ENCODE measurements at regions not wholly inside any gene's neighbourhood (a gene's known extent, or its start where the extent isn't known, plus 50 kb on each side); places are given as distances from the start of the nearest gene placed in this dataset.

DNA sequence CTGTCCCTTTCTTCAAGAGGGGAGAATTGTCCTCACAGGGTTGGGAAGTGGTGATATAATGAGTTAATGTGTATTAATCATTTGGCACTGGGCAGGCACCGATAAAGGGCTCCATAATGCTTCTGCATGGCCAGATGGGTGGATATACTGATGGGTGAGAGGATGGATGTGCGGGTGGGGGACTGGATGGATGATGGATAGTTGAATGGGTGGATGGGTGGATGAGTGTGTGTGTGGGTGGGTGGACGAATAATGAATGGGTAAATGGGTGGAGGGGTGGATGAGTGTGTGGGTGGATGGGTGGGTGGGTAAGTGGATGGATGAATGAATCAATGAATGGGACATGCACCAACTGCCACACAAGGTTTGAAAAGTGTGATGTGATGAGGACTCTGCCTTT is 127.2 kb downstream of the ACKR3 start:
- Histone ChIP-seq H3K36me3 (ENCODE audit: insufficient read depth, low read length) (no peaks in the 10 kb centered on the region), H3K9me3 (ENCODE audit: low read length) (no peaks in the 10 kb centered on the region), H3K4me3 (ENCODE audit: low read depth in 1 of 2, low read length in 2 of 2) (no peak overlapping the region), H3K27ac (ENCODE audit: low read depth, low read length) (no peak overlapping the region), H3K9ac (ENCODE audit: low read length) (no peak overlapping the region), H3K4me1 (ENCODE audit: insufficient read depth, low read length) (no peaks in the 10 kb centered on the region), H3K27me3 (ENCODE audit: control insufficient read depth in 1 of 2, insufficient read depth in 2 of 2, low read length in 2 of 2) (no peaks in the 10 kb centered on the region)

DNA sequence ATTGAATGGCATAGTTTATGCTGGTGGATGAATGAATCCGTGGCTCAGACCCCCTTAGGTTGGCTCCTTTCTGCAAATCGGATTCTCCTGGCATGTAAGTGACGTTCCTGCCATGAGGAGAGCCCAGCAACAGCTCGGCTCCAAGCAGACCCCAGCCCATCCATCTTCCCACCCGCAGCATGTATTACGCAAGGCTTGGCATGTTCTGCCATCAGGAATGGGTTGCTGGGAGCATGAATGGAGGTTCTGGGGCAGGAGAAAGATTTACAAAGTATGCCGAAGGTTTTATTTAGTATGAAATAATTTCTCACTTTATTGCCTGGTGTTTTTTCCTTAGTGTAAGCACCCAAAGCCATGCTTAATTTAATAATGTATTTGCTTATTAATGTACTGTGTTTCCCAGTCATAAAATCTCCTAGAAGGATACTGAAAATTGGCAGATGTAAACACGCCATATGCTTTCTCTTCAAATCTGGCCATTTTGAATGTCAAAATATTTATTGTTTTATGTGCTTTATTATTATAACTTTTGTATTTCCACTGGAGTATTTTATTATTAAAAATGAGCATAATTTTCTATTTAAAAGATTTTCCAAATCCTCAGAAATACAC is 128.5 kb downstream of the ACKR3 start:
- Histone ChIP-seq H3K27me3 (ENCODE audit: control insufficient read depth in 1 of 2, insufficient read depth in 2 of 2, low read length in 2 of 2) (no peaks in the 10 kb centered on the region), H3K27ac (ENCODE audit: low read depth, low read length) (no peak overlapping the region), H3K9me3 (ENCODE audit: low read length) (no peaks in the 10 kb centered on the region), H3K9ac (ENCODE audit: low read length) (no peak overlapping the region), H3K4me3 (ENCODE audit: low read depth in 1 of 2, low read length in 2 of 2) (no peak overlapping the region), H3K36me3 (ENCODE audit: insufficient read depth, low read length) (no peaks in the 10 kb centered on the region), H3K4me1 (ENCODE audit: insufficient read depth, low read length) (no peaks in the 10 kb centered on the region)

DNA sequence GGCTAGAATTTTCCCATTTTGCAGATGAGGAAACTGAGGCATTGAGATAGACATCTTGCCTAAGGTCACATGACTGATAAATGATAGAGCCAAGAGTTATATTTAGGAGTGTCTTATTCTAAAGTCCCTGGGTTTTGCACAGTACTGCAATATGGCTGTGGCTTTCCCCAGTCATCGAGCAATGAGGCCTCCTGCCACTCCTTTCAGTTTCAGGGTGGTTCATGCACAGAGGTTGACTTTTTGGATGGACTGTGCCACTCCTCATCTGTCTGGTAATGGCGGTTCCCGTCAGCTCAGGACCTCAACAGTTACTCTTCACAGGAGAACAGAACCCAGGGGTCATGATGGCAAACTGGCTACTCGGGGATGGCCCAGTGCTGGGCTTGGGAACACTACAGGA is 131.1 kb downstream of the ACKR3 start:
- no peaks in the 10 kb centered on the region for H3K27me3 ChIP-seq (ENCODE audit: control insufficient read depth in 1 of 2, insufficient read depth in 2 of 2, low read length in 2 of 2)
- no peak overlapping the region for H3K27ac ChIP-seq (ENCODE audit: low read depth, low read length)
- no peak overlapping the region for H3K4me3 ChIP-seq (ENCODE audit: low read depth in 1 of 2, low read length in 2 of 2)
- no peaks in the 10 kb centered on the region for H3K36me3 ChIP-seq (ENCODE audit: insufficient read depth, low read length)
- peaks cover 3% of the 10 kb centered on the region for H3K4me1 ChIP-seq (ENCODE audit: insufficient read depth, low read length)
- no peak overlapping the region for H3K9ac ChIP-seq (ENCODE audit: low read length)
- H3K9me3 ChIP-seq (ENCODE audit: low read length), result no peaks in the 10 kb centered on the region

DNA sequence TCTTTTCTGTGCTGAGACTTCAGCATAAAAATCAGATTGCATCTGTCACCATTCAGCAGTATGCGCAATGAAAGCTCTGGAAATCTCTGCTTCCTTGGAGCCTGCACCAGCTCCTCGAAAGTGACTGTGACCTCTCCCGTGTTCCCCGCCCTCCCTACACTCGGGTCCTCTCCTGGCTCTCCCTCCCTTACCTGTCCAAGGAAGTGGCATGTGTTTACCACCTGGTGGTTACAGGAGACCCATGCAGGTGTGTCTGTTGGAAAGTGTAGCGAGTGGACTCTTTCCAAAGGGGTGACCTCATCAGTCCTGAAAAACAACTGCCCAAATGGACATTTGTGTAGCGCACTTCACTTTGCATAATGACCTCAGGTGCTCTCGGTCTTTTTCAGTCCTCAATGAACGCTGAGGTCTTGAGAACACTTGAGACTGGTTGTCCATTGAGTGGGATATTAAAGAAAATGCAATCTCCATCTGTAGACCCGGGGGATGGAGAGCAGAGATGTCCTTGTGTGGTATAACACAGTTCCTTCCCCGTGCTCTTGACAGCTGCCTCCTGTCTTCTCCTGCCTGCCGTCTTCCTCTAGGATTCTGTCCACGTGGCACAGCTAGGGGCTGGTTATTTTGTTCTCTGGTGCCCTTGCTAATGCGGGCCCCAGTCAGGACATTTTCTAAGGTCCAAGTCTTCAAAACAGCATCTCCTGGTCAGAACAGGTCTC is 133.2 kb downstream of the ACKR3 start:
- Histone ChIP-seq H3K9me3 (ENCODE audit: low read length) (no peaks in the 10 kb centered on the region), H3K9ac (ENCODE audit: low read length) (no peak overlapping the region), H3K36me3 (ENCODE audit: insufficient read depth, low read length) (no peaks in the 10 kb centered on the region), H3K4me1 (ENCODE audit: insufficient read depth, low read length) (peaks cover 3% of the 10 kb centered on the region), H3K27me3 (ENCODE audit: control insufficient read depth in 1 of 2, insufficient read depth in 2 of 2, low read length in 2 of 2) (no peaks in the 10 kb centered on the region), H3K27ac (ENCODE audit: low read depth, low read length) (no peak overlapping the region), H3K4me3 (ENCODE audit: low read depth in 1 of 2, low read length in 2 of 2) (no peak overlapping the region)

DNA sequence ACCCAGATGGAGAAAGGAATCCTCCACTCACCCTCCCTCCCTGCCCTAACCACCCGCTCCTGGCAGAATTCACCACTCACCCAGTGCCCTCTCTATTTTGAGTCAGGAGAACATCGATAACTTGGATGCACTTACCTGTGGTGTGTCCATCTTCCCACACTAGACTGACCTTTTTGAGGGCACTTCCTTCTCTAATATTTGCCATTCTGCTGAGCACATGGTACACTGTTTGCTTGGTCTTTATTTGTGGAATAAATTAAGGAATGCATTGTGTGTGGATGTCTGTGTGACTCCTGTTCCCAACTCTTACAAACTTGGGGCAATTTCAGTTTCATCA is 133.7 kb downstream of the ACKR3 start:
- H3K9me3 ChIP-seq (ENCODE audit: low read length), result no peaks in the 10 kb centered on the region
- H3K4me3 ChIP-seq (ENCODE audit: low read depth in 1 of 2, low read length in 2 of 2), result no peak overlapping the region
- no peak overlapping the region for H3K9ac ChIP-seq (ENCODE audit: low read length)
- H3K4me1 ChIP-seq (ENCODE audit: insufficient read depth, low read length), result peaks cover 3% of the 10 kb centered on the region
- no peak overlapping the region for H3K27ac ChIP-seq (ENCODE audit: low read depth, low read length)
- no peaks in the 10 kb centered on the region for H3K36me3 ChIP-seq (ENCODE audit: insufficient read depth, low read length)
- H3K27me3 ChIP-seq (ENCODE audit: control insufficient read depth in 1 of 2, insufficient read depth in 2 of 2, low read length in 2 of 2), result no peaks in the 10 kb centered on the region

DNA sequence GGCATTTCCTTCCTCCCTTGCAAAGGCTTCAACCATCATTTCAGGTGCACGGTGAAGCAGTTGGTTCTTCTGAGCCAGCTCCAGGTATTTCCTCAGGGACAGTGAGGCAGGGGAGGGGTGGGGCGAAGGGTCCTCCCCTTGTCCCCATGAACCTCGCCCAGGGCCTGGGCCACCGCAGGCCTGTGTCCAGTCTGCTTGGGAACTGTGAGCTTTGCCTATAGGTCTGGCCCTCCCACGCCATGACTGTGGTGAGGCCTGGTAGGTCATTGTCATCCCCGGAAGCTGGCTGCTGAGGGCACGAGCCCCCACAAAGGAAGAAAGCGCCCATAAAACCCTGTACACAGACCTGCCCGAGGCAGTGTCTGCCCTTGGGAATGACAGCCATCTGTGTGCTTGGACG is 134.3 kb downstream of the ACKR3 start:
- Histone ChIP-seq H3K4me1 (ENCODE audit: insufficient read depth, low read length) (peaks cover 3% of the 10 kb centered on the region), H3K27ac (ENCODE audit: low read depth, low read length) (no peak overlapping the region), H3K9ac (ENCODE audit: low read length) (no peak overlapping the region), H3K4me3 (ENCODE audit: low read depth in 1 of 2, low read length in 2 of 2) (no peak overlapping the region), H3K36me3 (ENCODE audit: insufficient read depth, low read length) (no peaks in the 10 kb centered on the region), H3K27me3 (ENCODE audit: control insufficient read depth in 1 of 2, insufficient read depth in 2 of 2, low read length in 2 of 2) (no peaks in the 10 kb centered on the region), H3K9me3 (ENCODE audit: low read length) (no peaks in the 10 kb centered on the region)

DNA sequence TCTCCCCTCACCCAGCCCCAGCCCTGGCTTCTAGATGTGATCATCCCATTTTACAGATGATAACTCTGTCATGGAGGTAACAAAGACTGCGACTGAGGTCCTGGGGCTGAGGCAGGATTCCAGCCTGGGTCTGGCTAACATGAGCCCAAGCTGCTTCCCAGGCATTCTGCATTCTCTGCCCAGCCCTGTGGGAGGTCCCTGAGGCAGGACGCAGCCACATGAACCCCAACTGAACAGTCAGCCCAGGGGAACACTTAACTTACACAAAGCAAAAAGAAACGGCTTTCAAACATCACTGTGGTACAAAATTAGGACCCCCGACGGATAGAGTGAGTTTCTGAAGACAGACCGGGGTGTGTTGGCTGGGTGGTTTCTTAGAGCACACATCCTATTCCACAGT is 135.3 kb downstream of the ACKR3 start:
- H3K4me1 ChIP-seq (ENCODE audit: insufficient read depth, low read length), result peaks cover 3% of the 10 kb centered on the region
- H3K36me3 ChIP-seq (ENCODE audit: insufficient read depth, low read length), result no peaks in the 10 kb centered on the region
- H3K9ac ChIP-seq (ENCODE audit: low read length), result no peak overlapping the region
- no peaks in the 10 kb centered on the region for H3K9me3 ChIP-seq (ENCODE audit: low read length)
- H3K27ac ChIP-seq (ENCODE audit: low read depth, low read length), result no peak overlapping the region
- H3K4me3 ChIP-seq (ENCODE audit: low read depth in 1 of 2, low read length in 2 of 2), result no peak overlapping the region
- H3K27me3 ChIP-seq (ENCODE audit: control insufficient read depth in 1 of 2, insufficient read depth in 2 of 2, low read length in 2 of 2), result no peaks in the 10 kb centered on the region

DNA sequence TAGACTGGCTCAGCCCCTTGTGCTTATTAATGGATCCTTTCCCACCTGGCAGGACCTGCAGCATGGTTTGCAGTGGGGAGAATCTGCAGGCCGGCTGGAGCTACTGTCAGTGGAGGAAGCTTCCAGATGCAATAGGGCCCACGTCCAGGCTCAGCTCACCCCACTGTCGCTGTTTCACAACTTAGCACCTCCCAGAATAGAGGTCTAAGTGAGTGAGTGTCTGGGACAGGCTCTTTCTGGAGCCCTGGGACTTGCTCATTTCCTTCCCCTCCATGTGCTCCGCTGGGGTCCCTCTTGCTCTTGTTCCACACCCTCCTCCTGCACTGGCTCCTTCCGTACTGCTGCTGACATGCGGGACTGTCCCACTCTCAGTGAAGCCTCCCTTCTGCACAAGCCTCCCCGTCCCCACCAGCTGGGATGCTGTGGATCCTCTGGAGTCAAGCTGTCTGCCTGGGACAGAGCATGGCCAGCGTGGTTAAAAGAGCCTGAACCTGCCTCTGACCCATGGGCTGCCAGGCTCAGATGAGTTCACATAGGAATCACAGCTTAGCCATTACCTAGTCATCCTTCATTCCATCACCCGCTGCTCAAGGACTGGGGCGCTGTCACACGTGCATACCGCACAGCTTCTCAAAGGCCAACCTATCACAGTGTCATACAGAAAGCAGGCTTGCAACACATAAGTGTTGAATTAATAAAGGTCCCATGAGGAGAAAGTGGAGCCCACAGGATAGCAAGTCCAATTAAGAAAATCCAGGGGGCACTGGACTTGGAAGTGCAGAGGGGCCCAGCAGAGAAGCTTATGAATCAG is 135.9 kb downstream of the ACKR3 start:
- peaks cover 3% of the 10 kb centered on the region for H3K4me1 ChIP-seq (ENCODE audit: insufficient read depth, low read length)
- no peaks in the 10 kb centered on the region for H3K27me3 ChIP-seq (ENCODE audit: control insufficient read depth in 1 of 2, insufficient read depth in 2 of 2, low read length in 2 of 2)
- H3K4me3 ChIP-seq (ENCODE audit: low read depth in 1 of 2, low read length in 2 of 2), result no peak overlapping the region
- H3K27ac ChIP-seq (ENCODE audit: low read depth, low read length), result no peak overlapping the region
- no peaks in the 10 kb centered on the region for H3K9me3 ChIP-seq (ENCODE audit: low read length)
- no peak overlapping the region for H3K9ac ChIP-seq (ENCODE audit: low read length)
- no peaks in the 10 kb centered on the region for H3K36me3 ChIP-seq (ENCODE audit: insufficient read depth, low read length)

DNA sequence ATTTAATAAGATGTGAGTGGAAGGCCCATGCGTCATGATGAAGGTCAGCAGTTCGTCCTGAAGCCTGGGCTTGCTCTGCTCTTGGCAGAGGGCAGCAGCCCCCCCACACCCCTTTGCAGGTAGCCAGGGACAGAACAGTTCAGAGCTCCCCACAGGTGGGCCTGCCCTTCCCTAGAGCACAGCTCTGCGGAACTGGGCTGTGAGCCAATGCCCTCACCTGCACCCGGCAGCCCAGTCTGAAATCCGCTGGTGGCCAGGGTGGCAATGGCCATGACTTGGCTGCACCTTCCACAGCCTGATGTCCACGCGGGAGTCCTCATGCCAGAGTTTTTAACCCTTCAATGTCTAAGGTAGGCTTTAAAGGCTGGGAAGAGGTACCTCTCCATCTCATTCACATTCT is 136.7 kb downstream of the ACKR3 start:
- H3K4me3 ChIP-seq (ENCODE audit: low read depth in 1 of 2, low read length in 2 of 2), result no peak overlapping the region
- no peak overlapping the region for H3K9ac ChIP-seq (ENCODE audit: low read length)
- H3K27ac ChIP-seq (ENCODE audit: low read depth, low read length), result no peak overlapping the region
- H3K27me3 ChIP-seq (ENCODE audit: control insufficient read depth in 1 of 2, insufficient read depth in 2 of 2, low read length in 2 of 2), result no peaks in the 10 kb centered on the region
- no peaks in the 10 kb centered on the region for H3K36me3 ChIP-seq (ENCODE audit: insufficient read depth, low read length)
- H3K4me1 ChIP-seq (ENCODE audit: insufficient read depth, low read length), result peaks cover 3% of the 10 kb centered on the region
- no peaks in the 10 kb centered on the region for H3K9me3 ChIP-seq (ENCODE audit: low read length)

DNA sequence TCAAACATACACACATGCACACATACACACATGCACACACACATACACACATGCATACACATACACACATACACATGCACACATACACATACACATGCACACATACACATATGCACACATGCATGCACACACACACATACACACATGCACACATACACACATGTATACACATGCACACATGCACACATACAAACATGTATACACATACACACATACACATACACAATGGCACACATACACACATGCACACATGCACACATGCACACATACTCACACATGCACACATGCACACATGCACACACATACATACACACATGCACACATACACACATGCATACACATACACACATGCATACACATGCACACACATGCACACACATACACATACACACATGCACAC is 137.2 kb downstream of the ACKR3 start:
- H3K4me1 ChIP-seq (ENCODE audit: insufficient read depth, low read length), result peaks cover 3% of the 10 kb centered on the region
- H3K9ac ChIP-seq (ENCODE audit: low read length), result no peak overlapping the region
- H3K4me3 ChIP-seq (ENCODE audit: low read depth in 1 of 2, low read length in 2 of 2), result no peak overlapping the region
- H3K36me3 ChIP-seq (ENCODE audit: insufficient read depth, low read length), result no peaks in the 10 kb centered on the region
- no peak overlapping the region for H3K27ac ChIP-seq (ENCODE audit: low read depth, low read length)
- H3K9me3 ChIP-seq (ENCODE audit: low read length), result no peaks in the 10 kb centered on the region
- H3K27me3 ChIP-seq (ENCODE audit: control insufficient read depth in 1 of 2, insufficient read depth in 2 of 2, low read length in 2 of 2), result no peaks in the 10 kb centered on the region

DNA sequence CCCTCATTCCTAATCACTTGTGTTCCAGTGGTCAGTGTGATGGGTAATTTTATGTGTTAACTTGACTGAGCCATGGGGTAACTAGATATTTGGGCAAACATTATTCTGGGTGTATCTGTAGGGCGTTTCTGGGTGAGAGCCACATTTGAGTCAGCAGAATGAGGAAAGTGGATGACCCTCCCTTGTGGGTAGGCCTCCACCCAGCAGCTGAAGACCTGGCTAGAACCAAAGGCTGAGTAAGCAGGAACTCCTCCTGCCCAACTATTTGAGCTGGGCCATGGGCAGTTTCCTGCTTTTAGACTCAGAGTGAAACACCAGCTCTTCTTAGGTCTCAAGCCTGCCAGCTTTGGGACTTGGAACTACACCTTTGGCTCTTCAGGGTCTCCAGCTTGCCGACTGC is 141.8 kb downstream of the ACKR3 start:
- H3K4me1 ChIP-seq (ENCODE audit: insufficient read depth, low read length), result peaks cover 4% of the 10 kb centered on the region
- H3K27ac ChIP-seq (ENCODE audit: low read depth, low read length), result no peak overlapping the region
- no peaks in the 10 kb centered on the region for H3K27me3 ChIP-seq (ENCODE audit: control insufficient read depth in 1 of 2, insufficient read depth in 2 of 2, low read length in 2 of 2)
- no peak overlapping the region for H3K4me3 ChIP-seq (ENCODE audit: low read depth in 1 of 2, low read length in 2 of 2)
- no peaks in the 10 kb centered on the region for H3K9me3 ChIP-seq (ENCODE audit: low read length)
- H3K36me3 ChIP-seq (ENCODE audit: insufficient read depth, low read length), result no peaks in the 10 kb centered on the region
- no peak overlapping the region for H3K9ac ChIP-seq (ENCODE audit: low read length)

All from muscle layer of colon (tissue), 2 donors.